Caco-2 (cell line): ENCODE measurements at regions not wholly inside any gene's neighbourhood (a gene's known extent, or its start where the extent isn't known, plus 50 kb on each side); places are given as distances from the start of the nearest gene placed in this dataset.

ENCODE experiments used
- BruUV-seq: library from RNA; stranded (reverse); fragments of 400-500 nt; replicated peaks from 2 replicates; lab custom pipeline; 2021; lab: Mats Ljungman, UMichigan
- CTCF ChIA-PET: fragments of 300-600 bp; sonication (Branson Sonifier 250); formaldehyde crosslinking; loops from one replicate; lab custom pipeline; 2022; ENCODE audit warnings: antibody characterized with exemption; lab: Charles Lee
- POLR2A ChIA-PET: fragments of 300-600 bp; sonication (Branson Sonifier 250); formaldehyde crosslinking; loops from one replicate; lab custom pipeline; 2022; ENCODE audit warnings: antibody characterized with exemption; lab: Charles Lee
- DNase-seq, 2 experiments: peaks; one replicate each; pipeline versions ENCODE4 v3.0.0 to v3.0.0-alpha.2; 2020 to 2022
- H3K27me3 ChIP-seq: replicated peaks from 2 replicates; pipeline ENCODE4 v1.6.0; 2011; ENCODE audit warnings: low read length; ENCODE audit not compliant: control insufficient read depth, insufficient read depth
- H3K36me3 ChIP-seq: 2 replicates; pipeline ENCODE4 v1.5.1; 2011; ENCODE audit warnings: low read length; ENCODE audit not compliant: control insufficient read depth, insufficient read depth
- H3K4me1 ChIP-seq: fragments of 250-450 bp; sonication (Bioruptor Pico); 2 replicates; pipeline ENCODE4 v1.5.1; 2020; ENCODE audit warnings: mild to moderate bottlenecking
- H3K4me3 ChIP-seq: 2 replicates; pipeline ENCODE4 v1.5.1; 2011; ENCODE audit warnings: low read depth, mild to moderate bottlenecking, control low read depth, low read length
- H3K9me3 ChIP-seq: fragments of 250-450 bp; sonication (Bioruptor Pico); 2 replicates; pipeline ENCODE4 v1.5.1; 2020; ENCODE audit warnings: mild to moderate bottlenecking, moderate library complexity
- H3K27ac Mint-ChIP-seq: one replicate; pipeline ENCODE4 v1.8.0; 2022; ENCODE audit warnings: mixed read lengths; ENCODE audit not compliant: unreplicated experiment
- H3K27me3 Mint-ChIP-seq: one replicate; pipeline ENCODE4 v1.8.0; 2022; ENCODE audit warnings: mixed read lengths; ENCODE audit not compliant: insufficient read depth, unreplicated experiment
- H3K36me3 Mint-ChIP-seq: one replicate; pipeline ENCODE4 v1.8.0; 2022; ENCODE audit warnings: mild to moderate bottlenecking, mixed read lengths; ENCODE audit not compliant: insufficient read depth, unreplicated experiment
- H3K4me1 Mint-ChIP-seq: one replicate; pipeline ENCODE4 v1.8.0; 2022; ENCODE audit warnings: low read depth, mixed read lengths; ENCODE audit not compliant: unreplicated experiment
- H3K4me3 Mint-ChIP-seq: one replicate; pipeline ENCODE4 v1.8.0; 2022; ENCODE audit warnings: mild to moderate bottlenecking, moderate library complexity, mixed read lengths; ENCODE audit not compliant: unreplicated experiment
- H3K9me3 Mint-ChIP-seq: one replicate; pipeline ENCODE4 v1.8.0; 2022; ENCODE audit warnings: mixed read lengths; ENCODE audit not compliant: unreplicated experiment
- intact Hi-C: fragments of 100-400 bp; cut with micrococcal nuclease; formaldehyde crosslinking; loops from one replicate; pipeline ENCODE4 v1.10.0; 2022; ENCODE audit not compliant: unreplicated experiment
- TF ChIP-seq, protein P1 (sequence below), 2 experiments: fragments of 200-600 bp in 1 of 2; IDR thresholded peaks; 1 replicate in 1 of 2; 2 replicates in 1 of 2; pipeline versions ENCODE4 v1.5.1 to v1.8.0; 2011 to 2022; ENCODE audit warnings: antibody characterized with exemption in 1 of 2, control low read depth in 1 of 2, inconsistent platforms in 1 of 2, low read depth in 1 of 2, low read length in 1 of 2, mild to moderate bottlenecking in 1 of 2, moderate library complexity in 1 of 2; ENCODE audit not compliant: insufficient read depth in 1 of 2, severe bottlenecking in 1 of 2, unreplicated experiment in 1 of 2

DNA sequence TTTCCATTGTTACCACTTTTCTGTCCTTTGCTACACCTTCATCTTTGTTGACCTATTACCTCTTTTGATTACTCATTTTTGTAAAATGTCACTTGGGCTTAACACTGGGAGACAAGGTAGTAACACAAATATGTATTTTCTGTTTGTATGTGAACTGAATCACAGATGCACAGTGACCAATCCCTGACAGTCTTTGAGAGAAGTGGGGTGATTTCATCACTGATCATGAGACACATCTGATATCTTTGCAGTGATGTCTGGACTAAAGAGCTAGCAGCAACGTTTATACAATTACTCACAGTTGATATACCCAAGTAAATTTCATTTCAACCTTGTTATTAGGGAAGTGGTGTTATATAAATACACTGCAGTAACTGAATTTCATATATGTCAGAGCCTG is 1397.4 kb upstream of the SPRY2 start:
- Mint-ChIP-seq H3K4me1 (no peaks in the 10 kb centered on the region), H3K36me3 (no peaks in the 10 kb centered on the region), H3K9me3 (no peaks in the 10 kb centered on the region), H3K4me3 (no peak overlapping the region), H3K27me3 (no peaks in the 10 kb centered on the region), H3K27ac (no peak overlapping the region)
- Histone ChIP-seq H3K9me3 (no peaks in the 10 kb centered on the region), H3K4me1 (no peaks in the 10 kb centered on the region), H3K36me3 (no peaks in the 10 kb centered on the region), H3K27me3 (no peaks in the 10 kb centered on the region), H3K4me3 (no peak overlapping the region)
- ChIA-PET POLR2A (no interaction called here), CTCF (no interaction called here)
- intact Hi-C loops = no loop called here
- TF ChIP-seq, protein P1, sequence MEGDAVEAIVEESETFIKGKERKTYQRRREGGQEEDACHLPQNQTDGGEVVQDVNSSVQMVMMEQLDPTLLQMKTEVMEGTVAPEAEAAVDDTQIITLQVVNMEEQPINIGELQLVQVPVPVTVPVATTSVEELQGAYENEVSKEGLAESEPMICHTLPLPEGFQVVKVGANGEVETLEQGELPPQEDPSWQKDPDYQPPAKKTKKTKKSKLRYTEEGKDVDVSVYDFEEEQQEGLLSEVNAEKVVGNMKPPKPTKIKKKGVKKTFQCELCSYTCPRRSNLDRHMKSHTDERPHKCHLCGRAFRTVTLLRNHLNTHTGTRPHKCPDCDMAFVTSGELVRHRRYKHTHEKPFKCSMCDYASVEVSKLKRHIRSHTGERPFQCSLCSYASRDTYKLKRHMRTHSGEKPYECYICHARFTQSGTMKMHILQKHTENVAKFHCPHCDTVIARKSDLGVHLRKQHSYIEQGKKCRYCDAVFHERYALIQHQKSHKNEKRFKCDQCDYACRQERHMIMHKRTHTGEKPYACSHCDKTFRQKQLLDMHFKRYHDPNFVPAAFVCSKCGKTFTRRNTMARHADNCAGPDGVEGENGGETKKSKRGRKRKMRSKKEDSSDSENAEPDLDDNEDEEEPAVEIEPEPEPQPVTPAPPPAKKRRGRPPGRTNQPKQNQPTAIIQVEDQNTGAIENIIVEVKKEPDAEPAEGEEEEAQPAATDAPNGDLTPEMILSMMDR (IDR thresholded peaks at IDR 0.05; ENCODE audit: insufficient read depth in 1 of 2, low read depth in 1 of 2, low read length in 1 of 2, severe bottlenecking in 1 of 2, unreplicated experiment in 1 of 2) = no peak
- DNase-seq = no peak
- no TSS peak for BruUV-seq

DNA sequence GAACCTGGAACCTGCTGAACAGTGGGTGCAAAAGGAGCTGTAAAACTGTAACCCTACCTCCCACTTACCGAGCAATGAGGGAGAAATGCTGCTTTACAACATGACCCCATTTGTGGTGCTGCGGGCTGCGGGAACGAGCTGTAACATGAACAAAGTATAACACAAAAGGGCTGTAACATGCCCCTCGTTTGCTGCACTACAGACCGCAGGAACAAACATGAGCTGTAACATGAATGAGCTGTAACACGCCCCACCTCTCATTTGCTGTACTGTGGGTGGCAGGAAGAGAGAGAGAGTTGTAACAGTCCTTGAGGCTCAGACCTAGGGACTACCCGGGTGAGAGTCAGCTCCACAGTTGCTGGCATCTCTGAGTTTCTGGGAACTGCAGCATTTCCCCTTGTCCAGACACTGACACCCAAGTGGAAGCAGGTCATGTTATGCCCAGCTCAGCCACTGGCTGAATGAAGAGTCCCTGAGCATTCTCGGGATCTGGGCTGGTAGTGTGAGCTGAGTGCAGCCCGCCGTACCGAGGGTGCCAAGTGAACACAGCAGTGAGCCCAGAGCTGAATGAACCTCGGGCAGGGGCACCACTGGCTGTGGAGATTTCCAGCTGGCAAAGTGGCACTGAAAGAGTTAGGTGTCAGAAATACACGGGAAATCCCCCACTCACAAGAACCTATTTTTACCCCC is 1385.3 kb upstream of the SPRY2 start:
- POLR2A ChIA-PET = no interaction called here
- Mint-ChIP-seq H3K9me3 (peaks cover 9% of the 10 kb centered on the region), H3K27me3 (peaks cover 3% of the 10 kb centered on the region), H3K36me3 (no peaks in the 10 kb centered on the region), H3K4me3 (no peak overlapping the region), H3K4me1 (no peaks in the 10 kb centered on the region), H3K27ac (no peak overlapping the region)
- DNase-seq = peak in 1 of 2 experiments; percentile 1
- no peaks in the 10 kb centered on the region for H3K9me3 ChIP-seq
- no peaks in the 10 kb centered on the region for H3K36me3 ChIP-seq
- H3K27me3 ChIP-seq = no peaks in the 10 kb centered on the region
- CTCF ChIA-PET = no interaction called here
- TF ChIP-seq, protein P1 (IDR thresholded peaks at IDR 0.05; ENCODE audit: insufficient read depth in 1 of 2, low read depth in 1 of 2, low read length in 1 of 2, severe bottlenecking in 1 of 2, unreplicated experiment in 1 of 2) = no peak
- intact Hi-C loops = no loop called here
- H3K4me3 ChIP-seq = no peak overlapping the region
- BruUV-seq = no TSS peak
- H3K4me1 ChIP-seq = no peaks in the 10 kb centered on the region

DNA sequence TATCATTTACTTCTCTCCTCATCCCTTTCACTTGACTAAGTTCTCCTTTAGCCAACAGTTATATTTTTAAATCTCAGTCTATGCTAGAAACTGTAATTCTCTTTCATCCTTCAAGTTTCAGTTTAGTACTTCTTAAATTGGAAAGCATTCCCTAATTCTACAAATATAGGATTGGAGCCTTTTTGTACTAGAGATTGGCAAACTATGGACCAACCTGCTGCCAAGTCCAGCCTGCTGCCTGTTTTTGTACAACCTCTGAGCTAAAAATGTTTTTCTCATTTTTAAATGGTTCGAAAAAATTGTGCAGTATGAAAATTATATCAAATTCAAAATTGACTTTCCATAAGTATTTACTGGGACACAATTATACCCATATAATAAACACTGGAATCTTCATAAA is 1381.5 kb upstream of the SPRY2 start:
- CTCF ChIA-PET = no interaction called here
- no peak overlapping the region for H3K4me3 Mint-ChIP-seq
- H3K36me3 Mint-ChIP-seq = no peaks in the 10 kb centered on the region
- H3K9me3 Mint-ChIP-seq = peaks cover 9% of the 10 kb centered on the region
- H3K27ac Mint-ChIP-seq = no peak overlapping the region
- TF ChIP-seq, protein P1 (IDR thresholded peaks at IDR 0.05; ENCODE audit: insufficient read depth in 1 of 2, low read depth in 1 of 2, low read length in 1 of 2, severe bottlenecking in 1 of 2, unreplicated experiment in 1 of 2) = no peak
- intact Hi-C loops = no loop called here
- POLR2A ChIA-PET = no interaction called here
- Histone ChIP-seq H3K9me3 (no peaks in the 10 kb centered on the region), H3K4me3 (no peak overlapping the region), H3K36me3 (no peaks in the 10 kb centered on the region), H3K27me3 (no peaks in the 10 kb centered on the region), H3K4me1 (no peaks in the 10 kb centered on the region)
- no peak for DNase-seq
- peaks cover 3% of the 10 kb centered on the region for H3K27me3 Mint-ChIP-seq
- H3K4me1 Mint-ChIP-seq = no peaks in the 10 kb centered on the region
- BruUV-seq = no TSS peak
